SK-N-SH (cell line): ENCODE measurements at regions not wholly inside any gene's neighbourhood (a gene's known extent, or its start where the extent isn't known, plus 50 kb on each side); places are given as distances from the start of the nearest gene placed in this dataset.
A peak's percentile ranks its signal among the peaks of the same experiment; 100 is the strongest.

ENCODE experiments used
- CTCF ChIA-PET: fragments of 300-600, 350-600 bp; formaldehyde crosslinking; extraction: SDS; loops from one replicate; lab custom pipeline; 2021; lab: Yijun Ruan, JAX
- POLR2A ChIA-PET: fragments of 350-600 bp; sonication (Branson Sonifier 250); formaldehyde crosslinking; extraction: SDS; loops from one replicate; lab custom pipeline; 2020; ENCODE audit warnings: antibody characterized with exemption, inconsistent platforms; lab: Yijun Ruan, JAX
- DNase-seq: peaks from one replicate; pipeline ENCODE4 v3.0.0; 2012
- H2AFZ ChIP-seq: fragments of 200-600 bp; sonication (generic); 2 replicates; pipeline ENCODE4 v1.8.1; 2016; ENCODE audit warnings: antibody characterized with exemption, mild to moderate bottlenecking, low read depth
- H3F3A ChIP-seq: fragments of 200-600 bp; sonication (generic); replicated peaks from 2 replicates; pipeline ENCODE3; 2016; ENCODE audit warnings: antibody characterized with exemption, mild to moderate bottlenecking; ENCODE audit not compliant: insufficient read depth
- H3K27ac ChIP-seq, 2 experiments: fragments of 200-500 bp in 1 of 2; fragments of 200-600 bp in 1 of 2; sonication (Bioruptor generic) in 1 of 2; sonication (generic), shearing (Covaris generic) in 1 of 2; 2 replicates each; pipeline versions ENCODE4 v1.5.1 to v1.6.1; 2014 to 2016; ENCODE audit warnings: low read depth in 2 of 2, inconsistent platforms in 1 of 2, low read length in 1 of 2, mild to moderate bottlenecking in 1 of 2, mixed read lengths in 1 of 2
- H3K27me3 ChIP-seq: fragments of 200-600 bp; sonication (generic), shearing (Covaris generic); 2 replicates; pipeline ENCODE4 v1.6.1; 2016; ENCODE audit warnings: mixed run types; ENCODE audit not compliant: insufficient read depth
- H3K36me3 ChIP-seq, 2 experiments: fragments of 200-500 bp in 1 of 2; fragments of 200-600 bp in 1 of 2; sonication (Bioruptor generic) in 1 of 2; sonication (generic) in 1 of 2; replicated peaks in 1 of 2; 2 replicates each; pipeline versions ENCODE3 to v1.5.1; 2014 to 2016; ENCODE audit warnings: low read length in 1 of 2, mild to moderate bottlenecking in 1 of 2; ENCODE audit not compliant: insufficient read depth in 2 of 2, control insufficient read depth in 1 of 2
- H3K4me1 ChIP-seq, 2 experiments: fragments of 200-500 bp in 1 of 2; fragments of 200-600 bp in 1 of 2; sonication (Bioruptor generic) in 1 of 2; sonication (generic), shearing (Covaris generic) in 1 of 2; 2 replicates each; pipeline versions ENCODE4 v1.5.1 to v1.6.1; 2014 to 2016; ENCODE audit warnings: low read depth in 1 of 2, low read length in 1 of 2, mixed run types in 1 of 2; ENCODE audit not compliant: insufficient read depth in 2 of 2, control insufficient read depth in 1 of 2
- H3K4me2 ChIP-seq: fragments of 200-600 bp; sonication (generic), shearing (Covaris generic); 2 replicates; pipeline ENCODE4 v1.6.1; 2017; ENCODE audit warnings: mixed run types
- H3K4me3 ChIP-seq, 2 experiments: fragments of 200-500 bp in 1 of 2; fragments of 200-600 bp in 1 of 2; sonication (Bioruptor generic) in 1 of 2; sonication (generic), shearing (Covaris generic) in 1 of 2; 2 replicates each; pipeline versions ENCODE4 v1.5.1 to v1.8.1; 2014 to 2016; ENCODE audit warnings: low read depth in 2 of 2, inconsistent platforms in 1 of 2, low read length in 1 of 2, mild to moderate bottlenecking in 1 of 2, mixed read lengths in 1 of 2, moderate library complexity in 1 of 2
- H3K79me2 ChIP-seq: fragments of 200-600 bp; sonication (generic); 2 replicates; pipeline ENCODE4 v1.8.1; 2017; ENCODE audit warnings: mild to moderate bottlenecking; ENCODE audit not compliant: insufficient read depth
- H3K9ac ChIP-seq: fragments of 200-600 bp; sonication (generic); 2 replicates; pipeline ENCODE4 v1.6.1; 2017; ENCODE audit warnings: mixed run types
- H3K9me2 ChIP-seq: fragments of 200-600 bp; sonication (generic); 2 replicates; pipeline ENCODE4 v1.6.1; 2017; ENCODE audit warnings: mixed run types
- H3K9me3 ChIP-seq: fragments of 200-600 bp; sonication (generic); 2 replicates; pipeline ENCODE4 v1.6.1; 2017; ENCODE audit warnings: mixed run types, mild to moderate bottlenecking, moderate library complexity
- H4K20me1 ChIP-seq: fragments of 200-600 bp; sonication (generic); 2 replicates; pipeline ENCODE4 v1.6.1; 2017; ENCODE audit warnings: mild to moderate bottlenecking, mixed run types; ENCODE audit not compliant: insufficient read depth
- ELF1 ChIP-seq: IDR thresholded peaks from 2 replicates; pipeline ENCODE4 v1.4.0; 2012
- FOSL2 ChIP-seq: IDR thresholded peaks from 2 replicates; pipeline ENCODE4 v1.4.0; 2012; ENCODE audit warnings: low read depth, mild to moderate bottlenecking, moderate library complexity, borderline replicate concordance
- FOXJ3 ChIP-seq: sonication (generic); formaldehyde crosslinking; IDR thresholded peaks from 2 replicates; pipeline ENCODE4 v1.5.1; 2020; ENCODE audit warnings: mild to moderate bottlenecking, missing genetic modification reagents
- FOXM1 ChIP-seq: IDR thresholded peaks from 2 replicates; pipeline ENCODE4 v1.4.0; 2012; ENCODE audit warnings: low read depth, mild to moderate bottlenecking
- MEF2A ChIP-seq: IDR thresholded peaks from 2 replicates; pipeline ENCODE4 v1.4.0; 2012; ENCODE audit warnings: low read depth, borderline replicate concordance
- NFIC ChIP-seq: IDR thresholded peaks from 2 replicates; pipeline ENCODE4 v1.4.0; 2012; ENCODE audit warnings: borderline replicate concordance
- RAD21 ChIP-seq: IDR thresholded peaks from 2 replicates; pipeline ENCODE4 v1.6.1; 2012; ENCODE audit warnings: mild to moderate bottlenecking, low read length
- RCOR1 ChIP-seq: fragments of 150-350 bp; IDR thresholded peaks from 2 replicates; pipeline ENCODE4 v1.6.1; 2017; ENCODE audit warnings: antibody characterized with exemption, low read length
- RFX5 ChIP-seq: IDR thresholded peaks from 2 replicates; pipeline ENCODE4 v1.6.1; 2012; ENCODE audit warnings: mild to moderate bottlenecking, improper control_type of control experiment, low read length
- RXRA ChIP-seq: IDR thresholded peaks from 2 replicates; pipeline ENCODE4 v1.4.0; 2012; ENCODE audit warnings: low read depth, mild to moderate bottlenecking, borderline replicate concordance
- SIN3A ChIP-seq: IDR thresholded peaks from 2 replicates; pipeline ENCODE4 v1.6.1; 2012; ENCODE audit warnings: low read depth, mild to moderate bottlenecking, low read length, moderate library complexity, borderline replicate concordance
- TAF1 ChIP-seq: IDR thresholded peaks from 2 replicates; pipeline ENCODE4 v1.6.1; 2012; ENCODE audit warnings: low read depth, mild to moderate bottlenecking, low read length, moderate library complexity, borderline replicate concordance
- TCF12 ChIP-seq: IDR thresholded peaks from 2 replicates; pipeline ENCODE4 v1.4.0; 2012
- USF1 ChIP-seq: IDR thresholded peaks from 2 replicates; pipeline ENCODE4 v1.4.0; 2012; ENCODE audit warnings: low read depth, borderline replicate concordance
- USF2 ChIP-seq: fragments of 150-350 bp; IDR thresholded peaks from 2 replicates; pipeline ENCODE4 v1.6.1; 2017; ENCODE audit warnings: antibody characterized with exemption, low read length, low read depth, borderline replicate concordance
- YY1 ChIP-seq: IDR thresholded peaks from 2 replicates; pipeline ENCODE4 v1.4.0; 2012; ENCODE audit warnings: low read depth, mild to moderate bottlenecking
- ZBTB33 ChIP-seq: IDR thresholded peaks from 2 replicates; pipeline ENCODE4 v1.4.0; 2012; ENCODE audit warnings: low read depth, borderline replicate concordance
- WGBS: methylation state at CpG from one replicate; pipeline ENCODE4 v1.1.6; 2017; ENCODE audit warnings: low lambda C conversion rate; 5-methylcytosine and 5-hydroxymethylcytosine counted together

GRCh38 chr2:117698287-117698686 is 116.2 kb upstream of the DDX18 start:
- no peaks in the 10 kb centered on the region for H4K20me1 ChIP-seq
- no peaks in the 10 kb centered on the region for H3K36me3 ChIP-seq
- no peak overlapping the region for H3K4me2 ChIP-seq
- ChIA-PET POLR2A (no interaction called here), CTCF (interaction anchor here (0.8 to 2.1 kb wide), 3 partner anchors 9 to 66 kb away, joined by 3 to 5 read pairs (median 4); no protein-coding TSS in a partner anchor)
- no peak overlapping the region for H3K9ac ChIP-seq
- H3K9me3 ChIP-seq: no peaks in the 10 kb centered on the region
- H3K4me1 ChIP-seq: peaks cover 0 to 30% of the 10 kb centered on the region in 2 experiments; a peak in 2 of 4 replicates
- TF ChIP-seq SIN3A (no peak), RCOR1 (no peak), FOXJ3 (CRISPR knock-in tag) (no peak), TCF12 (no peak), RXRA (no peak), USF2 (no peak), USF1 (no peak), FOXM1 (no peak), MEF2A (no peak), ELF1 (no peak), RAD21 (no peak), RFX5 (no peak)
- H3K27ac ChIP-seq: peak overlapping the region in 1 of 2 experiments; percentile 39; a peak in 1 of 4 replicates
- no peaks in the 10 kb centered on the region for H3F3A ChIP-seq
- H3K9me2 ChIP-seq: no peaks in the 10 kb centered on the region
- H3K27me3 ChIP-seq: no peaks in the 10 kb centered on the region
- no peak for DNase-seq
- no peak overlapping the region for H2AFZ ChIP-seq
- 31% methylated on average over 4 of the region's 4 CpGs for WGBS
- H3K79me2 ChIP-seq: no peaks in the 10 kb centered on the region
- no peak overlapping the region for H3K4me3 ChIP-seq

- Histone ChIP-seq H3F3A (no peaks in the 10 kb centered on the region), H3K4me2 (no peak overlapping the region), H3K9me2 (no peaks in the 10 kb centered on the region), H3K4me3 (no peak overlapping the region), H3K9me3 (no peaks in the 10 kb centered on the region), H3K9ac (no peak overlapping the region), H2AFZ (no peak overlapping the region), H3K27ac (no peak overlapping the region), H3K27me3 (no peaks in the 10 kb centered on the region), H3K36me3 (no peaks in the 10 kb centered on the region), H3K79me2 (no peaks in the 10 kb centered on the region), H4K20me1 (no peaks in the 10 kb centered on the region), H3K4me1 (peaks cover 0 to 30% of the 10 kb centered on the region in 2 experiments; a peak in 2 of 4 replicates)
- POLR2A ChIA-PET: no interaction called here
- TF ChIP-seq MEF2A (no peak), ZBTB33 (no peak), RXRA (no peak), RCOR1 (no peak), YY1 (no peak), TAF1 (no peak), NFIC (no peak), FOSL2 (no peak), USF1 (no peak)
- CTCF ChIA-PET: interaction anchor here (1.6 kb wide), 1 partner anchor 21 kb away, joined by 4 read pairs; no protein-coding TSS in a partner anchor
- 15% methylated on average over 4 of the region's 4 CpGs for WGBS
- DNase-seq: no peak
Observed at GRCh38 chr2:117698819-117699218, 115.7 kb upstream of the DDX18 start.
